HG03039 (cell line): ENCODE measurements at regions not wholly inside any gene's neighbourhood (a gene's known extent, or its start where the extent isn't known, plus 50 kb on each side); places are given as distances from the start of the nearest gene placed in this dataset.
"Not testable (repeated sequence)": the region's sequence is repeated elsewhere in the genome, so short reads cannot be mapped to it uniquely, and the experiment has no call there.

Experiments used
- ATAC-seq: cut with Tn5 transposase; IDR thresholded peaks from one replicate; pipeline ENCODE4 v1.9.1; 2021; ENCODE audit warnings: mild to moderate bottlenecking, moderate library complexity; ENCODE audit not compliant: unreplicated experiment

- ATAC-seq = no peak
These were observed 223.0 kb upstream of the NR5A2 start for GRCh38 chr1:199804526-199804925.

GRCh38 chr1:199808110-199808870 lies 219.2 kb upstream of the NR5A2 start:
- ATAC-seq = no peak

DNA sequence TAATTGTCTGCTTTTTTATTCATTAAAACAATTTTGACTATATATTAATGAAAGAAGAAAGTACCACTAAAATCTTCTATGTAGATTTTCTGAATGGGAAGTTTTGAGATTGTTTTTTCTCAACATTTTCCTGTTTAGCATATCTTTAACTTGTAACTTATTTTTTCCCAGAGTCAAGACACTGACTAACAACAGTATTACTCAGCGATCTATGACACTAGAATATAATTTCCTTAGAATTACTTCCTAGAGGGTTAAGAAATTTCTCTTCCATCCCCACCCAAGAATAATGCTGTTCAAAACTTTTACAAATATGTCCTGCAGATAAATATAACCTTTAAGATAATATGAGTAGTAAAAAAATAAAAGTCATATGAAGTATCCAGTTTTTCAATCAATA lies 218.2 kb upstream of the NR5A2 start:
- no peak for ATAC-seq

DNA sequence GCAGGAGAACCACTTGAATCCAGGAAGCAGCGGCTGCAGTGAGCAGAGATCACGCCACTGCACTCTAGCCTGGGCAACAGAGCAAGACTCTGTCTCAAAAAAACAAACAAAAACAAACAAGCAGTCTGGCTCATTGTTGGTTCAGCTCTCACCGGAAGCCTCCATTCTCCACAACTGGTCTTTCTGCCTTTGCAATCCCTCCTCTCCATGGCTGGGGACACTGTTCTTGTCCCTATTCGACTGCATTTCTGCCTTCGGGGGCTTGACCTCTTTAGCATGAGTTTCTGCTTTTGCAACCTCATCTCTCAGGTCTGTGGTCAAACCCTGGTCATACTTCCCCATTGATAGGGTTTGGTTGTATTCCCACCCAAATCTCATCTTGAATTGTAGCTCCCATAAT lies 216.3 kb upstream of the NR5A2 start:
- no peak for ATAC-seq

DNA sequence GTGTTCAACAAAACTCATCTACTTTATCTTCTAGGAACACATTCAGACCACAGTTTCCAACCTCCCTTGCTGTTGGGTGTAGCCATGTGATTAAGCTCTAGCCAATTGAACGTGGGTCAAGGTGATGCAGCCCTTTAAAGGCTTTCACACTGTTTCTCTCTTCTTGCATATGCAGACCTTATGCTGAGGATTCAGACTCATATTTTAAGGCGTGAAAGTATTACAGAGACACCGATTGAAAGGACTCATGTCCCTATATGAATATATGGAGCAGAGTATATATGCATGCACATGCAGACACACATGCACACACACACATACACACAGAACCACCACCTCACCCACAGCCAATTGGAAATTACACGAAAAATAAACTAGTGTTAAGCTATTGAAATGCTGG lies 214.3 kb upstream of the NR5A2 start:
- ATAC-seq = no peak

GRCh38 chr1:199815947-199816346 lies 211.6 kb upstream of the NR5A2 start:
- ATAC-seq = no peak

- ATAC-seq = no peak
These were observed 210.2 kb upstream of the NR5A2 start for GRCh38 chr1:199817266-199817665.

- no peak for ATAC-seq
These were observed 206.3 kb upstream of the NR5A2 start for GRCh38 chr1:199821029-199821779.

DNA sequence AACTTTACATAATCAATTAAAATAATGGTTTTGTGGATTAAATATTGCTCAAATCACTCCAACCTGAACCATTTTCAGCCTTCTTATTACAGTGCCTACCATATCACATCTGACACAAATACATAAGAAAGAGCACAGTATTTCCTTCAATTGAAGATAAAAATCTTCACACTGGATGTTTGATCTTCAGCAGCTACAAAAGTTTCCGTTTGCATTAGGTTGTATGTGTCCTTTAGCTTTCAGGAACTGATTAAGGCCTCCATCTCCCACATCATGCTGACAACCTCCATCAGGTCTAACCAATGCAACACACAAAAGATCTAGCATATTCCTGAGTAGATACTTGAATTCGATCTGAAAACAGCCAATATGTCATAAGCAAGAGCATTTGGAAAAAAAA lies 195.1 kb upstream of the NR5A2 start:
- ATAC-seq = no peak

DNA sequence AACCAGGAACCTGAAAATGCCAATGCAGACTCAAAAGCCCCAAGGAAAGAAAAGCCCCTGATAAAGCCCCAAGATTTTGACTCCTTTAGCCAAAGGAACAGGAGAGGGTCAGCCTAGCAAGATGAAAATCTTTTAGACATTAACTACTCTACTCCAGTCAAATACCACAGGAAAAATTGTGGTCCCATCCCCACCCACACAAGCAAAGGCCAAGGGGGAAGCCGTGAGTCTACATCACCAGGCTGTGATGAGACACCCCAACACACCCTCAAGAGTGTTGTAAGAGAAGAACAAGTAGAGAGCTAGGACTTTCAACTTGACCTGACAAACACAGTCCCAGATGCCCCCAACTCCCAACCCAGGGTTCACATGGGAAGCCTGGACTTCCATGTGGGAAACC lies 192.8 kb upstream of the NR5A2 start:
- no peak for ATAC-seq

DNA sequence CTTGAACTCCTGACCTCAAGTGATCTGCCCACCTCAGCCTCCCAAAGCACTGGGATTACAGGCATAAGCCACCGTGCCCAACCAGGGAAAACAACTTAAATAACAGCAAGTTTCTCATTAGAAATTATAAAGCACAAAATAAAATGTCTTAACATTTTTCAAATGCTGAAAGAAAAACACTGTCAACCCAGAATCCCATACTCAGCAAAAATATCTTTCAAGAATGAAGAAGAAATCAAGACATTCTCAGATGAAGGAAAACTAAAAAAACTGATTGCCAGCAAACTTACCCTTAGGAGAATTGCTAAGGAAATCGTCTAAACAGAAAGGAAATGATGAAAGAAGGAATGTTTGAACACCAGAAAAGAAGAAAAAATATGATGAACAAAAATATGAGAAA lies 191.1 kb upstream of the NR5A2 start:
- ATAC-seq = no peak

GRCh38 chr1:199837321-199837720 lies 190.2 kb upstream of the NR5A2 start:
- no peak for ATAC-seq

DNA sequence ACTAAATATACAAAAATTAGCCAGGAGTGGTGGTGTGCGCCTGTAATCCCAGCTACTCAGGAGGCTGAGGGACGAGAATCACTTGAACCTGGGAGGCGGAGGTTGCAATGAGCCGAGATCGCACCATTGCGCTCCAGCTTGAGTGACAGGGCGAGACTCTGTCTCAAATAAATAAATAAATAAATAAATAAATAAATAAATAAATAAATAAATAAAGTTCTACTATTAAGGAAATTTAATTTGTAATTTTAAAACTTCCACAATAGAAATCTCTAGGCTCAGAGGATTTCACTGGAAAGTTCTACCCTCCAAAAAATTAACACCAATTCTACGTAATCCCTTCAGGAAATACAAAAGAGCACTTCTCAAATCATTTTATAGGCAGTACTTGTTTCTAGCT lies 187.9 kb upstream of the NR5A2 start:
- not testable (repeated sequence) for ATAC-seq

DNA sequence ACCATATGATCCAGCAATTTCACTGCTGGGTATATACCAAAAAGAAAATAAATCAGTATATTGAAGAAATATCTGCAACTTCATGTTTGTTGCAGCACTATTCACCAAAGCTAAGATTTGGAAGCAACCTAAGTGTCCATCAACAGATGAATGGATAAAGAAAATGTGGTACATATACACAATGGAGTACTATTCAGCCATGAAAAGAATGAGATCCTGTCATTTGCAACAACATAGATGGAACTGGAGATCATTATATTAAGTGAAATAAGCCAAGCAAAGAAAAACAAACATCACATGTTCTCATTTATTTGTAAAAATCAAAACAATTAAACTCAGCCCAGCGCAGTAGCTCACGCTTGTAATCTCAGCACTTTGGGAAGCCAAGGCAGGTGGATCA lies 184.4 kb upstream of the NR5A2 start:
- not testable (repeated sequence) for ATAC-seq

- ATAC-seq = no peak
These were observed 183.6 kb upstream of the NR5A2 start for GRCh38 chr1:199843861-199844260.

DNA sequence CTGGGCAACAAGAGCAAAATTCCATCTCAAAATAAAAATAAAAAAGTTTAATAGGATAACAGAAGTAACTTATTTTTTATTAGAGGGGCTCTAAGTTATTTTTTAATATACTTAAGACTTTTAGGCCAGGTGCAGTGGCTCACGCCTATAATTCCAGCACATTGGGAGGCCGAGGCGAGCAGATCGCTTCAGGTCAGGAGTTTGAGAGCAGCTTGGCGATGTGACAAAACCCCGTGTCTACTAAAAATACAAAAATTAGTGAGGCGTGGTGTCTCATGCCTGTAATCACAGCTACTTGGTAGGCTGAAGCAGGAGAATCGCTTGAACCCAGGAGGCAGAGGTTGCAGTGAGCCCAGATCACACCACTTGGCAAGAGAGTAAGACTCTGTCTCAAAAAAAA lies 180.5 kb upstream of the NR5A2 start:
- ATAC-seq = no peak

DNA sequence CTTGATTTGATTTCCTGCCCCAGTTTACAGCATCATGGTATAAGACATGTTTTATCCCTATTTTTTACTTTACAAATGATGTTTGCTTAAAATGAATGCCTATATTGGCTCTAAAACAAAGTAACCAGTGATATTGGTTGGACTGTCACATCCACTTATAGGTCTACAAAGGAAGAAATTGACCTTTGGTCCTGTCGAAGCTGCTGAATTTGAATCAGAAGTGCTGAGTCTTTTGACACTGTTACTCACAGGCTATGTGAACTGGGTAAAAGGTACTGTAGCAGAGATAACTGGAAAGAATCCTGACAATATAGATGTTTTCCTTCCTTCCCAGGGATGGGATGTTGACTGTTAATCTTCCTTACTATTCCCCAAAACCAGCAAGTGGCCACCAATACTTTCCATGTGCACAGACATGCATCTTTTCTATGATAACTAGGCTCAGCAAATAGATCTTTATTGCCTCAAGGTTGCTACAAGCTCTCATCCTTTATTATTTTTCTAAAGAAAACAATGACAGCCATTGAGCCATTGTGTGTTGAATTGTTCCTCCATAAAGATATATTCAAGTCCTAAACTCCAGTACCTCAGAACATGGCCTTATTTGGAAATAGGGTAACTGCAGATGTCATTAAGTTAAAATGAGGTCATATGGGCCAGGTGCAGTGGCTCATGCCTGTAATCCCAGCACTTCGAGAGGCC lies 175.9 kb upstream of the NR5A2 start:
- ATAC-seq = no peak

DNA sequence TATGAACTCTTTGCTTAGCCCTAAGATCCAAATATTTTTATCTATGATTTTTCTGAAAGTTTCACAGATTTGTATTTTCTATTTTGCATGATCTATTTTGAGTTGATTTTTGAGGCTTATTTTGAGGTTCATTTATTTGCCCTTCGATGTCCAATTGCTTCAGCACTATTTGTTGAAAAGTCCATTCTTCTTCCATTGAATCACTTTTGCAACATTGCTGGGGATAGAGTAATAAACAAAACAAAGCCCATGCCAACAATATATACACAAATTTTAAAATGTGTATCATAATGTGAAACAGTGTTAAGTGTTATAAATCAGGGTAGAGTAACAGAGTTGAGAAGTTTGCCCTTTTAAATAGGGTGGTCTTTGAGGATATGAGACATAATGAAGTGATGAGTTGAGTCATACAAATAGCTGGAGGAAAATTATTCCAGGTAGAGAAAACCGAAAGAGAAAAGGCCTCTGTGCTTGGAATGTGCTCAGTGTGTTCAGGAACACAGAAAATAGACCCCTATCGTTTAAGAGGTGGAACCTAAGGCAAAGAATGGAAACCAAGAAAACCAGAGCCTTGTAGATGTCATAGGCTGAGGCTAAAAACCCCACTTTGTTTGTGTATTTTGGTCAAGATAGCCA lies 172.7 kb upstream of the NR5A2 start:
- ATAC-seq = no peak

- ATAC-seq = no peak
These were observed 171.9 kb upstream of the NR5A2 start for GRCh38 chr1:199855580-199855979.

DNA sequence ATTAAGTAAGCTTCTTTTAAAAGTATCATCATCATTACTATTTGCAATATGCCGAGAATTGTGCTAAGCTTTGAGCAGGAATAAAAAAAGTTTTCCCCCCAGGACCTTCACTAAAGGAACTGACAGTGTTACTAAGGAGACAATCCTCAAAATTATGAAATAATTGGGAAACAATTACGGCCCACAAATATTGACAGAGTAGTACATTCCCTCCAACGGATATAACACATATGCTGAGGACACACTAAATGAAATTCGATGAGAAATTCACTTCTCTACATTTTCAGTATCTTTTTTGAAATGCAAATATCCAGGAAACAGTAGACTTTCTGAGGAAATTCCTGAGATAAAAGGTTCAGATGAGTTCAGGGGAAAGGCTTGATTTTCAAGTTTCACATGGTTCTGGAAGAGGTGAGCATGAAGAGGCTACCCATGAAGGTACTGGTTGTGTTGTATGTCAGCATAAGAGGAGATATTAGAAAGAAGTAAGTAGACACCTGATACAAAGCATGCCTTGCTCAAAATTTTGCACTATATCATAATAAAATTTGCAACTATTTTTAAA lies 171.2 kb upstream of the NR5A2 start:
- no peak for ATAC-seq

- ATAC-seq = no peak
These were observed 170.4 kb upstream of the NR5A2 start for GRCh38 chr1:199857108-199857507.
